Neural crest cell (in vitro differentiated cells): ENCODE measurements at regions not wholly inside any gene's neighbourhood (a gene's known extent, or its start where the extent isn't known, plus 50 kb on each side); places are given as distances from the start of the nearest gene placed in this dataset.

Experiments
- DNase-seq: peaks from one replicate; pipeline ENCODE4 v3.0.0; 2021; ENCODE audit warnings: low read depth, mixed read lengths, low spot score
- H3K27ac Mint-ChIP-seq: one replicate; pipeline ENCODE4 v1.8.0; 2021; ENCODE audit warnings: mild to moderate bottlenecking, mixed read lengths; ENCODE audit not compliant: unreplicated experiment
- H3K27me3 Mint-ChIP-seq: 2 replicates; pipeline ENCODE4 v1.8.0; 2021; ENCODE audit warnings: low read depth, mild to moderate bottlenecking, mixed read lengths
- H3K36me3 Mint-ChIP-seq: 2 replicates; pipeline ENCODE4 v1.8.0; 2021; ENCODE audit warnings: low read depth, mild to moderate bottlenecking, mixed read lengths
- H3K4me1 Mint-ChIP-seq: 2 replicates; pipeline ENCODE4 v1.8.0; 2021; ENCODE audit warnings: mixed read lengths
- H3K4me3 Mint-ChIP-seq: one replicate; pipeline ENCODE4 v1.8.0; 2021; ENCODE audit warnings: mild to moderate bottlenecking, mixed read lengths
- H3K9me3 Mint-ChIP-seq: 2 replicates; pipeline ENCODE4 v1.8.0; 2021; ENCODE audit warnings: mixed read lengths
- TF ChIP-seq, protein P1 (sequence below): fragments of 200-600 bp; sonication (generic); conservative IDR thresholded peaks from 2 replicates; pipeline ENCODE4 v1.5.0; 2021; ENCODE audit warnings: antibody characterized with exemption, mild to moderate bottlenecking

GRCh38 chrX:97790850-97791249 is 907.1 kb downstream of the RPA4 start:
- TF ChIP-seq, protein P1, sequence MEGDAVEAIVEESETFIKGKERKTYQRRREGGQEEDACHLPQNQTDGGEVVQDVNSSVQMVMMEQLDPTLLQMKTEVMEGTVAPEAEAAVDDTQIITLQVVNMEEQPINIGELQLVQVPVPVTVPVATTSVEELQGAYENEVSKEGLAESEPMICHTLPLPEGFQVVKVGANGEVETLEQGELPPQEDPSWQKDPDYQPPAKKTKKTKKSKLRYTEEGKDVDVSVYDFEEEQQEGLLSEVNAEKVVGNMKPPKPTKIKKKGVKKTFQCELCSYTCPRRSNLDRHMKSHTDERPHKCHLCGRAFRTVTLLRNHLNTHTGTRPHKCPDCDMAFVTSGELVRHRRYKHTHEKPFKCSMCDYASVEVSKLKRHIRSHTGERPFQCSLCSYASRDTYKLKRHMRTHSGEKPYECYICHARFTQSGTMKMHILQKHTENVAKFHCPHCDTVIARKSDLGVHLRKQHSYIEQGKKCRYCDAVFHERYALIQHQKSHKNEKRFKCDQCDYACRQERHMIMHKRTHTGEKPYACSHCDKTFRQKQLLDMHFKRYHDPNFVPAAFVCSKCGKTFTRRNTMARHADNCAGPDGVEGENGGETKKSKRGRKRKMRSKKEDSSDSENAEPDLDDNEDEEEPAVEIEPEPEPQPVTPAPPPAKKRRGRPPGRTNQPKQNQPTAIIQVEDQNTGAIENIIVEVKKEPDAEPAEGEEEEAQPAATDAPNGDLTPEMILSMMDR, result no peak
- Mint-ChIP-seq H3K4me3 (no peak overlapping the region), H3K4me1 (peaks cover 4% of the 10 kb centered on the region), H3K27ac (no peak overlapping the region), H3K9me3 (no peaks in the 10 kb centered on the region), H3K36me3 (no peaks in the 10 kb centered on the region), H3K27me3 (no peaks in the 10 kb centered on the region)
- DNase-seq, result no peak

- no peak overlapping the region for H3K27ac Mint-ChIP-seq
- peaks cover 7% of the 10 kb centered on the region for H3K9me3 Mint-ChIP-seq
- H3K27me3 Mint-ChIP-seq, result no peaks in the 10 kb centered on the region
- TF ChIP-seq, protein P1, result no peak
- H3K4me1 Mint-ChIP-seq, result peaks cover 6% of the 10 kb centered on the region
- no peaks in the 10 kb centered on the region for H3K36me3 Mint-ChIP-seq
- DNase-seq, result no peak
- H3K4me3 Mint-ChIP-seq, result no peak overlapping the region
Measured at GRCh38 chrX:97797076-97797475, 913.4 kb downstream of the RPA4 start.

GRCh38 chrX:97806238-97806637 is 922.5 kb downstream of the RPA4 start:
- Mint-ChIP-seq H3K9me3 (peaks cover 8% of the 10 kb centered on the region), H3K4me1 (no peaks in the 10 kb centered on the region), H3K27me3 (no peaks in the 10 kb centered on the region), H3K36me3 (peaks cover 5% of the 10 kb centered on the region), H3K4me3 (no peak overlapping the region), H3K27ac (no peak overlapping the region)
- TF ChIP-seq, protein P1, result no peak
- no peak for DNase-seq

DNA sequence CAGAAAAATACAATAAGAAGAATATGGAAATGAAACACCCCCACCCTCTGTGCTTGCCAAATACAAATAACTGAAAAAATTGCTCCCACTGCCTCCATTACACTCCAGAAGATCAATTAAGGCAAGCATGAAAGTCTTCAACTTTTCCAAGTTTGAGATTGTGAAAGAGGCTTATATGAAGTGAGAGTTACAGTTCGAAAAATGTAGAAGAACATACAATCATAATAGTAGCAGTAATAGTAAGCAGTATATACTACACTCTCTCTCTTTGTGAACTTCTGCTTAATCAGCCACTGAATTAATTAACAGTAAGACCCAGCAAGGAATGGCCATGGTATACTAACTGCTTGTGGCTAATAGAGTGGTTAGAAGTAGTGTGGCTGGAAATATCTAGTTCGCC is 923.2 kb downstream of the RPA4 start:
- Mint-ChIP-seq H3K9me3 (peaks cover 8% of the 10 kb centered on the region), H3K4me1 (no peaks in the 10 kb centered on the region), H3K36me3 (peaks cover 5% of the 10 kb centered on the region), H3K4me3 (no peak overlapping the region), H3K27me3 (no peaks in the 10 kb centered on the region), H3K27ac (no peak overlapping the region)
- DNase-seq, result no peak
- TF ChIP-seq, protein P1, result no peak

- Mint-ChIP-seq H3K4me3 (no peak overlapping the region), H3K9me3 (peaks cover 3% of the 10 kb centered on the region), H3K36me3 (peaks cover 3% of the 10 kb centered on the region), H3K27ac (no peak overlapping the region), H3K4me1 (no peaks in the 10 kb centered on the region), H3K27me3 (no peaks in the 10 kb centered on the region)
- TF ChIP-seq, protein P1, result no peak
- DNase-seq, result no peak
Measured at GRCh38 chrX:97820170-97820569, 936.5 kb downstream of the RPA4 start.

GRCh38 chrX:97828471-97828870 is 944.8 kb downstream of the RPA4 start:
- H3K27me3 Mint-ChIP-seq, result no peaks in the 10 kb centered on the region
- H3K27ac Mint-ChIP-seq, result no peak overlapping the region
- H3K36me3 Mint-ChIP-seq, result peaks cover 6% of the 10 kb centered on the region
- peaks cover 11% of the 10 kb centered on the region for H3K9me3 Mint-ChIP-seq
- no peak overlapping the region for H3K4me3 Mint-ChIP-seq
- no peak for DNase-seq
- TF ChIP-seq, protein P1, result no peak
- H3K4me1 Mint-ChIP-seq, result no peaks in the 10 kb centered on the region
